Neural cell (in vitro differentiated cells): ENCODE measurements at regions not wholly inside any gene's neighbourhood (a gene's known extent, or its start where the extent isn't known, plus 50 kb on each side); places are given as distances from the start of the nearest gene placed in this dataset.

Experiments used
- CTCF ChIP-seq: fragments of 450-650 bp; IDR thresholded peaks from 2 replicates; pipeline ENCODE4 v1.5.1; 2014; ENCODE audit warnings: antibody characterized with exemption, mild to moderate bottlenecking, moderate library complexity; ENCODE audit not compliant: poor library complexity, severe bottlenecking
- EP300 ChIP-seq: fragments of 450-650 bp; conservative IDR thresholded peaks from 2 replicates; pipeline ENCODE4 v1.6.1; 2014; ENCODE audit warnings: antibody characterized with exemption, mild to moderate bottlenecking, moderate library complexity; ENCODE audit not compliant: poor library complexity, severe bottlenecking
- EZH2 ChIP-seq: fragments of 200-600, 300-800 bp; shearing (Covaris generic), sonication (generic); IDR thresholded peaks from 2 replicates; pipeline ENCODE4 v1.6.1; 2014; ENCODE audit warnings: antibody characterized with exemption, low read length, borderline replicate concordance, mild to moderate bottlenecking; ENCODE audit not compliant: insufficient read depth, poor library complexity, severe bottlenecking
- POLR2AphosphoS5 ChIP-seq: IDR thresholded peaks from 2 replicates; pipeline ENCODE4 v1.6.1; 2012
- RAD21 ChIP-seq: fragments of 450-650 bp; conservative IDR thresholded peaks from 2 replicates; pipeline ENCODE4 v1.6.1; 2014; ENCODE audit warnings: antibody characterized with exemption, mild to moderate bottlenecking, moderate library complexity

- TF ChIP-seq CTCF (no peak), POLR2AphosphoS5 (no peak), RAD21 (no peak), EZH2 (no peak), EP300 (no peak)
These were observed 364.4 kb upstream of the CDH9 start for GRCh38 chr5:27402828-27403227.
